ENCODE measurements at regions not wholly inside any gene's neighbourhood (a gene's known extent, or its start where the extent isn't known, plus 50 kb on each side); places are given as distances from the start of the nearest gene placed in this dataset.

DNA sequence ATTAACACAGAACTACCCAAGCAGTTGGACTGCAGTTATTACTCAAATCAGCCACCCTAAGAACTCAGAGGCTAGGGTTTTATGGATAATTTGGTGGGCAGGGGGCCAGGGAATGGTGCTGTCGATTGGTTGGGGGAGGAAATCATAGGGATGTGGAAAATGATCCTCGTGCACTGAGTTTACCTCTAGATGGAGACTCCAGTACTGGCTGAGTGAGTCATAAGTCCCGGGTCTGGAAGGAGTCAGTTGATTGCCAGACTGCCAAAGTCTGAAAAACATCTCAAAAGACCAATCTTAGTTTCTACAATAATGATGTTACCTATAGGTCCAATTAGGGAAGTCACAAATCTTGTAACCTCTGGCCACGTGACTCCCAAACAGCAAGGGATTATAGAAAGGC is 257.5 kb upstream of the PRMT6 start:
- Mint-ChIP-seq H3K9me3 (ENCODE audit: unreplicated experiment) (no peaks in the 10 kb centered on the region), H3K36me3 (ENCODE audit: low read depth, unreplicated experiment) (no peaks in the 10 kb centered on the region), H3K27me3 (ENCODE audit: unreplicated experiment) (no peaks in the 10 kb centered on the region), H3K4me3 (ENCODE audit: unreplicated experiment) (no peak overlapping the region), H3K4me1 (ENCODE audit: unreplicated experiment) (no peaks in the 10 kb centered on the region), H3K27ac (ENCODE audit: unreplicated experiment) (no peak overlapping the region)
- TF ChIP-seq, protein P1, sequence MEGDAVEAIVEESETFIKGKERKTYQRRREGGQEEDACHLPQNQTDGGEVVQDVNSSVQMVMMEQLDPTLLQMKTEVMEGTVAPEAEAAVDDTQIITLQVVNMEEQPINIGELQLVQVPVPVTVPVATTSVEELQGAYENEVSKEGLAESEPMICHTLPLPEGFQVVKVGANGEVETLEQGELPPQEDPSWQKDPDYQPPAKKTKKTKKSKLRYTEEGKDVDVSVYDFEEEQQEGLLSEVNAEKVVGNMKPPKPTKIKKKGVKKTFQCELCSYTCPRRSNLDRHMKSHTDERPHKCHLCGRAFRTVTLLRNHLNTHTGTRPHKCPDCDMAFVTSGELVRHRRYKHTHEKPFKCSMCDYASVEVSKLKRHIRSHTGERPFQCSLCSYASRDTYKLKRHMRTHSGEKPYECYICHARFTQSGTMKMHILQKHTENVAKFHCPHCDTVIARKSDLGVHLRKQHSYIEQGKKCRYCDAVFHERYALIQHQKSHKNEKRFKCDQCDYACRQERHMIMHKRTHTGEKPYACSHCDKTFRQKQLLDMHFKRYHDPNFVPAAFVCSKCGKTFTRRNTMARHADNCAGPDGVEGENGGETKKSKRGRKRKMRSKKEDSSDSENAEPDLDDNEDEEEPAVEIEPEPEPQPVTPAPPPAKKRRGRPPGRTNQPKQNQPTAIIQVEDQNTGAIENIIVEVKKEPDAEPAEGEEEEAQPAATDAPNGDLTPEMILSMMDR (IDR thresholded peaks at IDR 0.05; ENCODE audit: unreplicated experiment), result no peak
- no peak for DNase-seq (ENCODE audit: low spot score)

DNA sequence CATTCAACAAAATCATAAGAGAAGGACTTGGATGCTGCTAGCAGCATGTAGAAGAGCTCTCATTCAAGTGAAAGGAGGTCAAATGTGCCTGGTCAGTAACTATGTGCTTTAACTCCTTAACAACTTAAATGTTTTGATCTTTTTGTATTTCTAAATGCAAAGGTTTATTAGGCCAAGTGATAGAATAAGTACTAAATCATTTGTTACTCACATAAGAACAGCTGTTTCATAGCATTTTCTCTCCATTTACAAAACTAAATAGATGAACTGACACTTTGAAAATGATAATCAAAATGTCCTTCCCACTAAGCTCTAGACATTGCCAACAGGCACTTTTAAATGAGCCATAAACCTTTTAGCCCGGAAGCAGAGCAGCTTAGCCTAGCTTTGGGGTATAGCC is 254.3 kb upstream of the PRMT6 start:
- Mint-ChIP-seq H3K4me1 (ENCODE audit: unreplicated experiment) (no peaks in the 10 kb centered on the region), H3K27ac (ENCODE audit: unreplicated experiment) (no peak overlapping the region), H3K9me3 (ENCODE audit: unreplicated experiment) (no peaks in the 10 kb centered on the region), H3K27me3 (ENCODE audit: unreplicated experiment) (no peaks in the 10 kb centered on the region), H3K4me3 (ENCODE audit: unreplicated experiment) (no peak overlapping the region), H3K36me3 (ENCODE audit: low read depth, unreplicated experiment) (no peaks in the 10 kb centered on the region)
- DNase-seq (ENCODE audit: low spot score), result no peak
- TF ChIP-seq, protein P1 (IDR thresholded peaks at IDR 0.05; ENCODE audit: unreplicated experiment), result no peak

DNA sequence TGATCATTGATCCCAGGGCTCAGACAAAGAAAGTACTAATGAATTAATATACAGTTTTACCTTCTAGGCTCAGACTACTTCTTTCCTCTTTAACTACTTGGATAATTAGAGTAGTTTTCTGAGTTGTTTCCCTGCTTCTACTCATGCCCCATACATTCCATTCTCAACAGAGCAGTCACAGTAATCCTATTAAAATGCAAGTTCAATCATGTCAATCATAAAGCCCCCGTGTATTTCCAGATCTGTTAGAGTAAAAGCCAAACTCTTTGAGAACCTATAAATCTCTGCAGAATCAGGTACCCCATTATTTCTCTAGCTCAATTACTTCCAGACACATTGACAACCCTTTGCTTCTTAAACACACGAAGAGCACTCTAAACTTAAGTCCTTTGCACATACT is 242.1 kb upstream of the PRMT6 start:
- Mint-ChIP-seq H3K4me1 (ENCODE audit: unreplicated experiment) (no peaks in the 10 kb centered on the region), H3K27me3 (ENCODE audit: unreplicated experiment) (no peaks in the 10 kb centered on the region), H3K36me3 (ENCODE audit: low read depth, unreplicated experiment) (no peaks in the 10 kb centered on the region), H3K9me3 (ENCODE audit: unreplicated experiment) (peaks cover 10% of the 10 kb centered on the region), H3K4me3 (ENCODE audit: unreplicated experiment) (no peak overlapping the region), H3K27ac (ENCODE audit: unreplicated experiment) (no peak overlapping the region)
- TF ChIP-seq, protein P1 (IDR thresholded peaks at IDR 0.05; ENCODE audit: unreplicated experiment), result no peak
- DNase-seq (ENCODE audit: low spot score), result no peak

DNA sequence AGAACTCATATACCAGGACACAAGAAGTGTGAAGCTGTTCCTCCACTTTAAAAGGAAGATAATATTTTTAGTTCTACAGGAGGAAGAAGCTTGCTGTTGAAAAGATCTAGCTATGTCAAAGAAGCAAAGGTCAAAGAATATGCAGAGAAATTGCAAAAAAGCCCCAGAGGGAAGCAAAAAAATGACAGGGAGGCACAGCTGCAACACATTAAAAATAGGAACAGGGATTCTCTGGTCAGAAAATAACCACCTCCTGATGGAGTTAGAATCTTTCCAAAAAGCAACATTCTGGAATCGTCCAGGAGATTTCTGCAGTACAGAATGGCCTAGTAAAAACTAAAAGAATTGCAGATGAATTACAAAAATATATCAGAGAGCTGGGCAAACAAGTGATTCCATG is 238.9 kb upstream of the PRMT6 start:
- Mint-ChIP-seq H3K27ac (ENCODE audit: unreplicated experiment) (no peak overlapping the region), H3K36me3 (ENCODE audit: low read depth, unreplicated experiment) (no peaks in the 10 kb centered on the region), H3K9me3 (ENCODE audit: unreplicated experiment) (no peaks in the 10 kb centered on the region), H3K4me3 (ENCODE audit: unreplicated experiment) (no peak overlapping the region), H3K27me3 (ENCODE audit: unreplicated experiment) (no peaks in the 10 kb centered on the region), H3K4me1 (ENCODE audit: unreplicated experiment) (no peaks in the 10 kb centered on the region)
- TF ChIP-seq, protein P1 (IDR thresholded peaks at IDR 0.05; ENCODE audit: unreplicated experiment), result no peak
- no peak for DNase-seq (ENCODE audit: low spot score)

DNA sequence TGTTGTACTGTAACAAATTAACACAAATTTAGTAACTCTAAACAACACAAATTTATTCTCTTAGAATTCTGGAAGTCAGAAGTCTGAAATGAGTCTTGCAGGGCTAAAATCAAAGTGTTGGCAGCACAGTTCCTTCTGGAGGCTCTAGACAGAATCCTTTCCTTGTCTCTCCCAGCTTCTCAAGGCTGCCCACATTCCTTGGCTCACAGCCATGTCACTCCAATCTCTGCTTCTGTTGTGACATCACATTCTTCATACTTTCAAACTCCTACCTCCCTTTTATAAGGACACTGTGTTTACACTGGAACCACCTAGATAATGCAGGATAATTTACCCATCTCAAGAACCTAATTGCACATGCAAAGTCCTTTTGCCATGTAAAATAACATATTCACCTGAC is 225.0 kb upstream of the PRMT6 start:
- TF ChIP-seq, protein P1 (IDR thresholded peaks at IDR 0.05; ENCODE audit: unreplicated experiment), result no peak
- Mint-ChIP-seq H3K36me3 (ENCODE audit: low read depth, unreplicated experiment) (no peaks in the 10 kb centered on the region), H3K4me1 (ENCODE audit: unreplicated experiment) (no peaks in the 10 kb centered on the region)

More for the DNA sequence above, 225.0 kb upstream of the PRMT6 start:
- Mint-ChIP-seq H3K27me3 (ENCODE audit: unreplicated experiment) (no peaks in the 10 kb centered on the region), H3K27ac (ENCODE audit: unreplicated experiment) (no peak overlapping the region), H3K4me3 (ENCODE audit: unreplicated experiment) (no peak overlapping the region), H3K9me3 (ENCODE audit: unreplicated experiment) (no peaks in the 10 kb centered on the region)
- DNase-seq (ENCODE audit: low spot score), result no peak
